GM21717 (cell line): ENCODE measurements at regions not wholly inside any gene's neighbourhood (a gene's known extent, or its start where the extent isn't known, plus 50 kb on each side); places are given as distances from the start of the nearest gene placed in this dataset.

Experiments
- ATAC-seq: cut with Tn5 transposase; IDR thresholded peaks from one replicate; pipeline ENCODE4 v1.9.1; 2021; ENCODE audit warnings: mild to moderate bottlenecking, moderate library complexity; ENCODE audit not compliant: unreplicated experiment

- ATAC-seq: no peak
Measured at GRCh38 chr2:2751715-2752315, 420.7 kb upstream of the MYT1L start.

- ATAC-seq: no peak
Measured at GRCh38 chr2:2750867-2751714, 420.0 kb upstream of the MYT1L start.

- no peak for ATAC-seq
Measured at GRCh38 chr2:2749206-2749598, 418.1 kb upstream of the MYT1L start.

GRCh38 chr2:2748399-2749205 is 417.5 kb upstream of the MYT1L start:
- ATAC-seq: no peak

- ATAC-seq: no peak
Measured at GRCh38 chr2:2747797-2748301, 416.8 kb upstream of the MYT1L start.

GRCh38 chr2:2746731-2747130 is 415.7 kb upstream of the MYT1L start:
- ATAC-seq: no peak

- ATAC-seq: no peak
Measured at GRCh38 chr2:2744958-2745715, 414.1 kb upstream of the MYT1L start.

- no peak for ATAC-seq
Measured at GRCh38 chr2:2744107-2744506, 413.0 kb upstream of the MYT1L start.

- no peak for ATAC-seq
Measured at GRCh38 chr2:2743164-2743571, 412.1 kb upstream of the MYT1L start.

- ATAC-seq: no peak
Measured at GRCh38 chr2:2742726-2743125, 411.7 kb upstream of the MYT1L start.

GRCh38 chr2:2740238-2740775 is 409.2 kb upstream of the MYT1L start:
- no peak for ATAC-seq

- no peak for ATAC-seq
Measured at GRCh38 chr2:2739231-2739795, 408.2 kb upstream of the MYT1L start.

GRCh38 chr2:2738684-2739083 is 407.6 kb upstream of the MYT1L start:
- ATAC-seq: no peak

GRCh38 chr2:2738276-2738675 is 407.2 kb upstream of the MYT1L start:
- no peak for ATAC-seq

- ATAC-seq: no peak
Measured at GRCh38 chr2:2735041-2735440, 404.0 kb upstream of the MYT1L start.

- no peak for ATAC-seq
Measured at GRCh38 chr2:2734308-2734707, 403.2 kb upstream of the MYT1L start.

- no peak for ATAC-seq
Measured at GRCh38 chr2:2733818-2734217, 402.7 kb upstream of the MYT1L start.

GRCh38 chr2:2732331-2733119 is 401.4 kb upstream of the MYT1L start:
- no peak for ATAC-seq

- ATAC-seq: no peak
Measured at GRCh38 chr2:2731816-2732284, 400.8 kb upstream of the MYT1L start.
